Liver (tissue), 8 donors: ENCODE measurements at regions not wholly inside any gene's neighbourhood (a gene's known extent, or its start where the extent isn't known, plus 50 kb on each side); places are given as distances from the start of the nearest gene placed in this dataset.

Source experiments
- DNase-seq: peaks from one replicate; pipeline ENCODE4 v3.0.0-alpha.2; 2017; ENCODE audit warnings: low spot score
- H3K27ac ChIP-seq, 2 donors: one replicate each; pipeline ENCODE4 v1.7.0; 2013; ENCODE audit warnings: inconsistent platforms in 2 of 2, low read length in 2 of 2, control low read depth in 1 of 2, low read depth in 1 of 2, mild to moderate bottlenecking in 1 of 2
- H3K27me3 ChIP-seq, 4 donors: one replicate each; pipeline versions ENCODE4 v1.6.1 to v1.7.0; 2013; ENCODE audit warnings: low read length in 3 of 4, inconsistent platforms in 1 of 4, mild to moderate bottlenecking in 1 of 4, moderate library complexity in 1 of 4; ENCODE audit not compliant: control insufficient read depth in 4 of 4, insufficient read depth in 4 of 4
- H3K36me3 ChIP-seq, 4 donors: one replicate each; pipeline versions ENCODE4 v1.6.1 to v1.7.0; 2013; ENCODE audit warnings: low read length in 3 of 4, mild to moderate bottlenecking in 3 of 4, low read depth in 1 of 4, moderate library complexity in 1 of 4; ENCODE audit not compliant: control insufficient read depth in 4 of 4, insufficient read depth in 3 of 4
- H3K4me1 ChIP-seq, 4 donors: one replicate each; pipeline versions ENCODE4 v1.6.1 to v1.7.0; 2013; ENCODE audit warnings: low read length in 3 of 4, mild to moderate bottlenecking in 3 of 4, moderate library complexity in 1 of 4; ENCODE audit not compliant: control insufficient read depth in 4 of 4, insufficient read depth in 4 of 4
- H3K4me3 ChIP-seq, 3 donors: one replicate each; pipeline versions ENCODE4 v1.6.1 to v1.7.0; 2013; ENCODE audit warnings: low read length in 3 of 3, control low read depth in 1 of 3, low read depth in 1 of 3, mild to moderate bottlenecking in 1 of 3
- H3K9ac ChIP-seq, 2 donors: one replicate each; pipeline ENCODE4 v1.7.0; 2013; ENCODE audit warnings: low read length in 2 of 2, mild to moderate bottlenecking in 2 of 2, moderate library complexity in 2 of 2, control low read depth in 1 of 2, low read depth in 1 of 2
- H3K9me3 ChIP-seq, 4 donors: one replicate each; pipeline versions ENCODE4 v1.6.1 to v1.7.0; 2013; ENCODE audit warnings: low read length in 3 of 4; ENCODE audit not compliant: control insufficient read depth in 4 of 4
- ATF3 ChIP-seq: IDR thresholded peaks from 2 replicates; pipeline ENCODE4 v1.6.1; 2016; ENCODE audit warnings: antibody characterized with exemption
- CTCF ChIP-seq: fragments of 150-350 bp; IDR thresholded peaks from 2 replicates; pipeline ENCODE4 v1.5.1; 2017; ENCODE audit warnings: improper control_type of control experiment, low read depth, low read length; ENCODE audit not compliant: missing input control
- EGR1 ChIP-seq, 2 donors: IDR thresholded peaks; 2 replicates each; pipeline ENCODE4 v1.6.1; 2016 to 2018; ENCODE audit warnings: antibody characterized with exemption in 2 of 2, low read depth in 2 of 2
- FOXA1 ChIP-seq: IDR thresholded peaks from 2 replicates; pipeline ENCODE4 v1.6.1; 2016; ENCODE audit warnings: antibody characterized with exemption
- FOXA2 ChIP-seq: IDR thresholded peaks from 2 replicates; pipeline ENCODE4 v1.6.1; 2016; ENCODE audit warnings: antibody characterized with exemption
- GABPA ChIP-seq, 2 donors: IDR thresholded peaks in 1 of 2; conservative IDR thresholded peaks in 1 of 2; 2 replicates each; pipeline ENCODE4 v1.6.1; 2016; ENCODE audit warnings: antibody characterized with exemption in 2 of 2, mild to moderate bottlenecking in 1 of 2, moderate library complexity in 1 of 2
- HNF4A ChIP-seq, 2 donors: conservative IDR thresholded peaks; 2 replicates each; pipeline ENCODE4 v1.6.1; 2016; ENCODE audit warnings: antibody characterized with exemption in 2 of 2, mild to moderate bottlenecking in 2 of 2
- HNF4G ChIP-seq: IDR thresholded peaks from 2 replicates; pipeline ENCODE4 v1.6.1; 2016; ENCODE audit warnings: antibody characterized with exemption
- JUND ChIP-seq, 2 donors: IDR thresholded peaks; 2 replicates each; pipeline ENCODE4 v1.6.1; 2016; ENCODE audit warnings: antibody characterized with exemption in 2 of 2
- MAX ChIP-seq: IDR thresholded peaks from 2 replicates; pipeline ENCODE4 v1.6.1; 2016; ENCODE audit warnings: antibody characterized with exemption
- NR2F2 ChIP-seq: IDR thresholded peaks from 2 replicates; pipeline ENCODE4 v1.6.1; 2016; ENCODE audit warnings: antibody characterized with exemption
- RAD21 ChIP-seq, 2 donors: IDR thresholded peaks; 2 replicates each; pipeline ENCODE4 v1.6.1; 2016; ENCODE audit warnings: antibody characterized with exemption in 2 of 2, mild to moderate bottlenecking in 2 of 2
- REST ChIP-seq: IDR thresholded peaks from 2 replicates; pipeline ENCODE4 v1.6.1; 2016; ENCODE audit warnings: antibody characterized with exemption, mild to moderate bottlenecking
- RXRA ChIP-seq, 2 donors: IDR thresholded peaks; 2 replicates each; pipeline ENCODE4 v1.6.1; 2017 to 2018; ENCODE audit warnings: antibody characterized with exemption in 2 of 2, mild to moderate bottlenecking in 1 of 2
- SP1 ChIP-seq: IDR thresholded peaks from 2 replicates; pipeline ENCODE4 v1.6.1; 2018; ENCODE audit warnings: antibody characterized with exemption, mild to moderate bottlenecking
- TAF1 ChIP-seq: conservative IDR thresholded peaks from 2 replicates; pipeline ENCODE4 v1.6.1; 2016; ENCODE audit warnings: antibody characterized with exemption, mild to moderate bottlenecking
- YY1 ChIP-seq: IDR thresholded peaks from 2 replicates; pipeline ENCODE4 v1.6.1; 2016; ENCODE audit warnings: antibody characterized with exemption, mild to moderate bottlenecking
- ZBTB33 ChIP-seq: IDR thresholded peaks from 2 replicates; pipeline ENCODE4 v1.6.1; 2016; ENCODE audit warnings: antibody characterized with exemption
- WGBS: extraction: QIAGEN DNeasy Blood & Tissue Kit; methylation state at CpG from one replicate; pipeline ENCODE4 v1.1.7; 2013; 5-methylcytosine and 5-hydroxymethylcytosine counted together
- donor health status: healthy.
- donor health status: healthy.
- donor health status: healthy.
- donor health status: healthy.
- donor health status: healthy.

- no peak for DNase-seq
- no peak overlapping the region for H3K9ac ChIP-seq
- TF ChIP-seq NR2F2, result no peak
These were observed 726.4 kb downstream of the BRD1 start for GRCh38 chr22:49101225-49101624.

GRCh38 chr22:49100773-49101172 is 726.9 kb downstream of the BRD1 start:
- no peaks in the 10 kb centered on the region for H3K36me3 ChIP-seq
- peaks cover 0 to 2% (median 0%) of the 10 kb centered on the region in 4 donors for H3K27me3 ChIP-seq
- no peak for DNase-seq
- no peak overlapping the region for H3K4me3 ChIP-seq
- H3K27ac ChIP-seq, result no peak overlapping the region
- no peaks in the 10 kb centered on the region for H3K9me3 ChIP-seq
- WGBS, result 74% methylated on average over 17 of the region's 17 CpGs
- TF ChIP-seq HNF4G, result no peak
- no peak for TF ChIP-seq HNF4A (conservative IDR thresholded peaks at IDR 0.05)
- TF ChIP-seq CTCF, result no peak
- TF ChIP-seq TAF1, result no peak
- TF ChIP-seq JUND (IDR thresholded peaks at IDR 0.05), result no peak
- TF ChIP-seq MAX, result no peak
- no peak for TF ChIP-seq REST
- TF ChIP-seq RAD21 (IDR thresholded peaks at IDR 0.05), result no peak
- TF ChIP-seq ATF3, result no peak
- TF ChIP-seq RXRA (IDR thresholded peaks at IDR 0.05), result no peak
- TF ChIP-seq FOXA1, result no peak
- no peak for TF ChIP-seq YY1
- TF ChIP-seq SP1, result no peak
- TF ChIP-seq ZBTB33, result no peak
- no peak for TF ChIP-seq FOXA2
- TF ChIP-seq GABPA (IDR thresholded peaks at IDR 0.05 in 1 of 2, conservative IDR thresholded peaks at IDR 0.05 in 1 of 2), result no peak
- TF ChIP-seq NR2F2, result no peak
- TF ChIP-seq EGR1 (IDR thresholded peaks at IDR 0.05; ENCODE audit: low read depth in 2 of 2), result no peak
- H3K9ac ChIP-seq, result no peak overlapping the region
- H3K4me1 ChIP-seq, result no peaks in the 10 kb centered on the region

More at GRCh38 chr22:49101225-49101624, 726.4 kb downstream of the BRD1 start:
- 84% methylated on average over 8 of the region's 8 CpGs for WGBS
- H3K36me3 ChIP-seq, result no peaks in the 10 kb centered on the region
- H3K27ac ChIP-seq, result no peak overlapping the region
- no peaks in the 10 kb centered on the region for H3K9me3 ChIP-seq
- no peaks in the 10 kb centered on the region for H3K4me1 ChIP-seq
- peaks cover 0 to 5% (median 0%) of the 10 kb centered on the region in 4 donors for H3K27me3 ChIP-seq
- no peak overlapping the region for H3K4me3 ChIP-seq
